Activated T-cell treated with anti-CD3 and anti-CD28 coated beads, Interleukin-2, amount 50 U/mL, for 4 hours (primary cell): ENCODE measurements at regions not wholly inside any gene's neighbourhood (a gene's known extent, or its start where the extent isn't known, plus 50 kb on each side); places are given as distances from the start of the nearest gene placed in this dataset.
"Not testable (repeated sequence)": the region's sequence is repeated elsewhere in the genome, so short reads cannot be mapped to it uniquely, and the experiment has no call there.

ENCODE experiments used
- ATAC-seq, 2 donors: fragments of 200-7000 bp; cut with Tn5 transposase; one replicate each; pipeline ENCODE4 v1.10.0; 2021
- DNase-seq: peaks from one replicate; pipeline ENCODE4 v3.0.0-alpha.2; 2020
- H3K27me3 Mint-ChIP-seq: one replicate; pipeline ENCODE4 v1.8.0; 2021; ENCODE audit warnings: low read depth, mixed read lengths
- H3K36me3 Mint-ChIP-seq: one replicate; pipeline ENCODE4 v1.8.0; 2022; ENCODE audit warnings: mixed read lengths; ENCODE audit not compliant: insufficient read depth
- H3K4me1 Mint-ChIP-seq: one replicate; pipeline ENCODE4 v1.8.0; 2021; ENCODE audit warnings: low read depth, mixed read lengths
- H3K4me3 Mint-ChIP-seq: one replicate; pipeline ENCODE4 v1.8.0; 2021; ENCODE audit warnings: mild to moderate bottlenecking, moderate library complexity, mixed read lengths
- H3K9me3 Mint-ChIP-seq: one replicate; pipeline ENCODE4 v1.8.0; 2021; ENCODE audit warnings: mixed read lengths

- DNase-seq, result no peak
- Mint-ChIP-seq H3K9me3 (no peaks in the 10 kb centered on the region), H3K36me3 (no peaks in the 10 kb centered on the region), H3K27me3 (peaks cover 3% of the 10 kb centered on the region), H3K4me1 (no peaks in the 10 kb centered on the region), H3K4me3 (no peak overlapping the region)
- ATAC-seq, result no peak
These were observed 129.3 kb upstream of the GORAB start for GRCh38 chr1:170402476-170403311.

- peaks cover 6% of the 10 kb centered on the region for H3K27me3 Mint-ChIP-seq
- H3K9me3 Mint-ChIP-seq, result no peaks in the 10 kb centered on the region
- H3K4me1 Mint-ChIP-seq, result no peaks in the 10 kb centered on the region
- no peaks in the 10 kb centered on the region for H3K36me3 Mint-ChIP-seq
- ATAC-seq (no peak), DNase-seq (no peak)
- no peak overlapping the region for H3K4me3 Mint-ChIP-seq
These were observed 124.8 kb upstream of the GORAB start for GRCh38 chr1:170407138-170407537.

GRCh38 chr1:170407581-170407980 lies 124.4 kb upstream of the GORAB start:
- peaks cover 6% of the 10 kb centered on the region for H3K27me3 Mint-ChIP-seq
- no peak for ATAC-seq
- H3K36me3 Mint-ChIP-seq, result no peaks in the 10 kb centered on the region

GRCh38 chr1:170410401-170411166 lies 121.4 kb upstream of the GORAB start:
- no peaks in the 10 kb centered on the region for H3K36me3 Mint-ChIP-seq
- peaks cover 6% of the 10 kb centered on the region for H3K27me3 Mint-ChIP-seq
- H3K4me1 Mint-ChIP-seq, result no peaks in the 10 kb centered on the region
- DNase-seq, result no peak
- no peaks in the 10 kb centered on the region for H3K9me3 Mint-ChIP-seq
- no peak overlapping the region for H3K4me3 Mint-ChIP-seq
- no peak for ATAC-seq

More at GRCh38 chr1:170407581-170407980, 124.4 kb upstream of the GORAB start:
- Mint-ChIP-seq H3K9me3 (no peaks in the 10 kb centered on the region), H3K4me1 (no peaks in the 10 kb centered on the region), H3K4me3 (no peak overlapping the region)
- no peak for DNase-seq

GRCh38 chr1:170414989-170415709 lies 116.8 kb upstream of the GORAB start:
- H3K4me1 Mint-ChIP-seq, result no peaks in the 10 kb centered on the region
- no peak overlapping the region for H3K4me3 Mint-ChIP-seq
- no peaks in the 10 kb centered on the region for H3K36me3 Mint-ChIP-seq
- no peak for ATAC-seq
- DNase-seq, result no peak
- H3K27me3 Mint-ChIP-seq, result peaks cover 6% of the 10 kb centered on the region
- peaks cover 13% of the 10 kb centered on the region for H3K9me3 Mint-ChIP-seq

GRCh38 chr1:170415710-170416372 lies 116.1 kb upstream of the GORAB start:
- no peak for ATAC-seq
- Mint-ChIP-seq H3K36me3 (no peaks in the 10 kb centered on the region), H3K27me3 (peaks cover 6% of the 10 kb centered on the region), H3K9me3 (peaks cover 13% of the 10 kb centered on the region), H3K4me3 (no peak overlapping the region), H3K4me1 (no peaks in the 10 kb centered on the region)
- DNase-seq, result no peak

GRCh38 chr1:170424346-170424745 lies 107.6 kb upstream of the GORAB start:
- no peak for DNase-seq
- H3K36me3 Mint-ChIP-seq, result no peaks in the 10 kb centered on the region
- no peaks in the 10 kb centered on the region for H3K9me3 Mint-ChIP-seq
- no peaks in the 10 kb centered on the region for H3K4me1 Mint-ChIP-seq
- ATAC-seq, result no peak
- no peak overlapping the region for H3K4me3 Mint-ChIP-seq
- H3K27me3 Mint-ChIP-seq, result peaks cover 27% of the 10 kb centered on the region

GRCh38 chr1:170426596-170426995 lies 105.4 kb upstream of the GORAB start:
- no peaks in the 10 kb centered on the region for H3K36me3 Mint-ChIP-seq
- ATAC-seq (no peak), DNase-seq (no peak)
- peaks cover 27% of the 10 kb centered on the region for H3K27me3 Mint-ChIP-seq
- no peak overlapping the region for H3K4me3 Mint-ChIP-seq
- H3K9me3 Mint-ChIP-seq, result no peaks in the 10 kb centered on the region
- H3K4me1 Mint-ChIP-seq, result no peaks in the 10 kb centered on the region

- H3K36me3 Mint-ChIP-seq, DNase-seq, H3K4me1 Mint-ChIP-seq, ATAC-seq, H3K9me3 Mint-ChIP-seq, H3K4me3 Mint-ChIP-seq: not testable (repeated sequence)
- H3K27me3 Mint-ChIP-seq, result peaks cover 27% of the 10 kb centered on the region
These were observed 105.0 kb upstream of the GORAB start for GRCh38 chr1:170427002-170427401.

- Mint-ChIP-seq H3K9me3 (peaks cover 5% of the 10 kb centered on the region), H3K36me3 (no peaks in the 10 kb centered on the region), H3K4me1 (no peaks in the 10 kb centered on the region), H3K27me3 (no peaks in the 10 kb centered on the region), H3K4me3 (no peak overlapping the region)
- DNase-seq (no peak), ATAC-seq (no peak)
These were observed 95.0 kb upstream of the GORAB start for GRCh38 chr1:170436928-170437327.

GRCh38 chr1:170445096-170445495 lies 86.9 kb upstream of the GORAB start:
- Mint-ChIP-seq H3K4me1 (no peaks in the 10 kb centered on the region), H3K27me3 (peaks cover 5% of the 10 kb centered on the region), H3K36me3 (no peaks in the 10 kb centered on the region), H3K4me3 (no peak overlapping the region), H3K9me3 (peaks cover 5% of the 10 kb centered on the region)
- DNase-seq (no peak), ATAC-seq (no peak)

GRCh38 chr1:170448661-170449158 lies 83.3 kb upstream of the GORAB start:
- ATAC-seq, result no peak
- H3K4me3 Mint-ChIP-seq, result no peak overlapping the region
- no peak for DNase-seq
- no peaks in the 10 kb centered on the region for H3K36me3 Mint-ChIP-seq
- H3K9me3 Mint-ChIP-seq, result peaks cover 4% of the 10 kb centered on the region
- H3K4me1 Mint-ChIP-seq, result no peaks in the 10 kb centered on the region
- H3K27me3 Mint-ChIP-seq, result peaks cover 5% of the 10 kb centered on the region

- not testable (repeated sequence) for H3K4me3 Mint-ChIP-seq, ATAC-seq, DNase-seq, H3K36me3 Mint-ChIP-seq, H3K4me1 Mint-ChIP-seq
- H3K27me3 Mint-ChIP-seq, result peaks cover 21% of the 10 kb centered on the region
- peaks cover 15% of the 10 kb centered on the region for H3K9me3 Mint-ChIP-seq
These were observed 74.5 kb upstream of the GORAB start for GRCh38 chr1:170457325-170458050.
